ENCODE measurements at regions not wholly inside any gene's neighbourhood (a gene's known extent, or its start where the extent isn't known, plus 50 kb on each side); places are given as distances from the start of the nearest gene placed in this dataset.
A peak's percentile ranks its signal among the peaks of the same experiment; 100 is the strongest.
"Not testable (repeated sequence)": the region's sequence is repeated elsewhere in the genome, so short reads cannot be mapped to it uniquely, and the experiment has no call there.

GRCh38 chr6:115617031-115617430 is 443.7 kb downstream of the FRK start:
- no peak for DNase-seq

DNA sequence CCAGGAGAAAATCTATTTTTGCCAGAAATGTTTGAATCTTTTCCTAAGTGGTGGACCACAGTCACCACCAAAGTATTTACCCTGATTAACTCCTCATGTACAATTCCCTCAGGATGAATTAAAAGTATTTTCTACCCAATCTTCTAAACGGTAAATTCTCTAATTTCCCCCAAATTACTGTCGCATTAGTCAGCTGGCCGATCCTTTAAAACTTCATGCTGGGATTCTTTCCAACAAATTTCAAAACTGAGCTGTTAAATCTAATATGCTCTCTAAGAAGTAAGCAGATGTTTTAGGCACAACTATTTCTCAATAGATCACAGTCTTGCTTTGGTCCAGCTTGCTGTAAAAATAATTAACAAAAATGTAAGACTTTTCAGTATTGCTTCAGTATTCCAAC is 447.2 kb downstream of the FRK start:
- DNase-seq = no peak

DNA sequence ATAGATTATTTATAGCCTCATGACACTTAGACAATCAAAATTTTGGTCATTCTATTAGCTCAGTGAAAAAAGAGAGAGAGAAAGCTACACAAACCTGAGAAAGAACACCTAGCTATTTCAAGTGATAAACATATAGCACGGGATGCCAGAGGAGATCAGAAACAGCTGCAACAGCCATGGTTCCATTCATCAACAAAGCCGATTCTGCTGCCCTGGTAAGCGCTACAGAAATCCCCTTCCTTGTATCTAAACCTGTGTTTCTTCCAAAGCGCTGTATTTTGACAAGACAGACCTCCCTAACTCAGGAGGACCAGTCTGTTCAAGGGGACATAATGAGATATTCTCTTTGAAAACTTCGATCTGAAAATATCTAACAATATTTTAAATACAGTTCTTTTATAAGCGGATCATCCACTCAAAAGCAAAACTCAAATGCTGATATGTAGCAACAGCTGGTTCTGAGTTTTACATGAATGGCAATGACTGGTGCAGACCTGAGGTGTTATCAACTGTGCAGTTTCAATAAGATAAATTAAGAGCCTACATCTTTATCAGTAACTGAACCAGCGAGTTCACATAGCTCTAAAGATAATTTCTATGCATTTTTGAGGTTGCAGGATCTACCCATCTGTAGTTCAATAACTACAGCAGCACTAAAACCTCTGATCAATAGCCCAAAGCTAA is 447.8 kb downstream of the FRK start:
- no peak for DNase-seq

DNA sequence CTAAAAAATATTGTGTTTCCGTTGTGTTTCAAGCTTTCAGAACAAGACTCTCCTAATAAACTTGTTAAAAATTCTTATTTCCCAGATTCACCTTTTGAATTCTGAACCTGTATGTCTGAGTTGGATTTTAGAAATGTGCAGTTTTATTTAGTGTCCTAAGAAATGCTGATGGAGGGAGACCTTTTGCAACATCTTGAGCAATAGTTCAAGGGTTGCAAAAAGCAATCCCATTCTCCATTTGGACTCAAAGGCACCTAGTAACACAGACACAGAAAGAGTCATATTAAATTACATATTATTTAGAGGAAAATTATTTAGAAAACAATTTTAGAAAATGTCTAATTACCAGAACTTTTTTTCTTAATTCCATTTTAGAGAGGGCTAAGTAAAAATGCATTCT is 448.5 kb downstream of the FRK start:
- no peak for DNase-seq

GRCh38 chr6:115610696-115611095 is 450.0 kb downstream of the FRK start:
- DNase-seq = no peak

- no peak for DNase-seq
Observed at GRCh38 chr6:115609111-115609510, 451.6 kb downstream of the FRK start.

GRCh38 chr6:115602466-115602865 is 458.2 kb downstream of the FRK start:
- DNase-seq = no peak

DNA sequence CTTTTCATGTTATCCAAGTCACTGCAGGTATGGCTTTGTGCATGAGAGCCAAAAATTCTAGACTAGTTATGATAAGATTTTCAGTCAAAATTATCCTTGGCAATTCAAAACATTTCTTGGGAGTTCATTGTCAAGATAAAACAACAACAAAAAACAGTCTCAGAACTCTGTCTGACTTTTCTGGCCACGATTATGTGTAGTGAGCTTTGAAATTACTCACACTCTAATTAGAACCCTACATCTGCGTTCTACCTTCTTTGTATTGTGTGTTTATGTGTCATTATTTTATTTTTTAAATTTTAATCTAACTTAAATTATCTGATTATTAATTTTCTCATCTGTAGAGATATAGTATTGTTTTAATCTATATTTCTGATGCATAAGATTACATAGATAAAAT is 459.2 kb downstream of the FRK start:
- no peak for DNase-seq

GRCh38 chr6:115601064-115601463 is 459.6 kb downstream of the FRK start:
- no peak for DNase-seq

GRCh38 chr6:115594891-115595290 is 465.8 kb downstream of the FRK start:
- no peak for DNase-seq

- DNase-seq = no peak
Observed at GRCh38 chr6:115592025-115592424, 468.7 kb downstream of the FRK start.

GRCh38 chr6:115589072-115589471 is 471.6 kb downstream of the FRK start:
- not testable (repeated sequence) for DNase-seq

- no peak for DNase-seq
Observed at GRCh38 chr6:115583290-115583689, 477.4 kb downstream of the FRK start.

DNA sequence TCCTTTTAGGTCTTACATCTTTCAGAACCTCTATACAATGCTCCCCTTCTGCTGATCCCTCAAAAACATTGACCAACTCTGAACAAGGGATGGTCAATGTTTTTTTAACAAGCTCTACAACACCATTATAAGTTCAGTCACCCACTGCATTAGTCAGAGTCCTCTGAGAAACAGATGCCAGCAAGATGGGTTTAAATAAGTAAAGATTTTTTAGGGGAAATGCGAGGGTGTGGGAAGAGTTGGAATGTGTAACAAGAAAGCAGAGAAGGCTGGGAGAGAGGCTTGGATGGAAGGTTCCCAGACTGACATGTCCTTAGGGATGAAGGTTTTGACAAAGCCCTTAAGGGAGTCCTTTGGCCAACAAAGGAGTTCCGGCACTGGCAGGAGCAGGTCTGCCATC is 478.3 kb downstream of the FRK start:
- no peak for DNase-seq

GRCh38 chr6:115579565-115579964 is 481.1 kb downstream of the FRK start:
- not testable (repeated sequence) for DNase-seq

DNA sequence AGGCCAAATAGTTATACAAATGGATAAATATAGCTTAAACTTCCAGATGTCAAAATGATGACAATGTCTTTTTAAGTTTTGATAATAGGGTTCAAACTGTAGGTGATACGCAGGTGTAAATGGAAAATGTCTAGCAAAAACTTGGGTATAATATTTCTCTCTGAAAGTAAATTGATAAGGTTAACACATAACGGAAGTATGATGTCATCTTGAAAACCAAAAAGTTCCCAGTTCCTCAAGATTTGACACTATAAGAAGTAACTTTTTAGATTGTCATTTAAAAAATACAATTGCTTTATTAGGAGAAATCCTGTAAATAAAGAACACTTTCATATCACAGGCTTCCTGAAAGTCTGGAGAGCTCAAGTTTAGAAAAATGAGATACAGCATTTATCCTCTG is 483.4 kb downstream of the FRK start:
- DNase-seq = no peak

DNA sequence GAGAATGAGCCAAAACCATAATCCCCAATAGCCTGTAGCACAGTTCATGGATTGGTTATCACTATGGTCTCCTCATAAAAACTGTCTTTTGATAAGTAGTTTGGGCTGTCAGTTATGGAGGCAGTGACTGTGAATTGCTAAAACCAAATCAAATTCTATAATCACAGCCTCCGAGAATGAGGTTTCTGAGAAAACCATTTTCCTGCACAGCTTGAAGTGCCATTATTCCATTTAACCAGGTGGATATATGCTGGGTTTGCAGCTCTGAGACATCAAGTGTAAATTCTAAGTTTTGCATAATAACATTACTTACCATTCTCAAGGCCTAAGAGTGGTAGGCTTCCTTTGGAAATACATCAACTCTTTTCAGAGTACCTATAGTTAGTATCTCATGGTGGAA is 485.4 kb downstream of the FRK start:
- no peak for DNase-seq

- DNase-seq = no peak
Observed at GRCh38 chr6:115573861-115574260, 486.8 kb downstream of the FRK start.

DNA sequence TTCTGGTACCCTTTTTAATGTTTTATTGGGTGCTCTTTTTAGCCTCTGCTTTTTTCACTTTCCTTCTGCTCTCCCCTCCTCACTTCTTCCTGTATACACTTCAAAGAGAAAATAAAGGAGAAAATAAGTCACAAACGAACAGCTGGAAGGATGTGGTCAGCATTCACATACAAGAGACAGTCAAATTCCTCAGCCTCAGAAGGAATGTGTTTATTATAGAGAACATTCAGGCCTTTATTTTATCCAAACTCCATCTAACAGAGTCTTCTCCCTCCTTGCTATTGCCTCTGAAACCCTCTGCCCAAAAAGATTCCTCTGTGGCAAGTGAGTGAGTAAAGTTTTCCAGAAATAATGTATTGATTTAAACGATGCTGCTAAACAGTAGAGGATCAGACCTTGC is 490.4 kb downstream of the FRK start:
- no peak for DNase-seq

DNA sequence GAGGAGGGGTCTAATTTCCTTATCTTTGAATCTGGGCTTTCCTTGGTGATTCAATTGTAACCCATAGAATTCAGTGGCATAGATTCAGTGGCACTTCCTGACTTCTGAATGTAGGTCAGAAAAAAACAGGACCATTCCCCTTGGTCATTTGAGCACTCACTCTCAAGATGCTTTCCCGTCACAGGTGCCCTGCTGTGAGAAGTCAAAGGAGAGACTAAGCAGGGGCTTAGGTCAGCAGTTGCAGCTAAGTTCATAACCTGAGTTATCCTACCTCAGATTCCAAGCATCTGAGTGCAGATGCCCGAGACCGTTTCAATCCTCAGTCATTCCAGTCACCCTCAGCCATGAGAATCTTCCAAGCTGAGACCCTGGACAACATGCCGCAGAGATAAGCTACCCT is 506.6 kb downstream of the FRK start:
- no peak for DNase-seq

- DNase-seq = peak; percentile 46
Observed at GRCh38 chr6:115551527-115551926, 509.2 kb downstream of the FRK start.

GRCh38 chr6:115545672-115545986 is 515.1 kb downstream of the FRK start:
- DNase-seq = no peak

DNA sequence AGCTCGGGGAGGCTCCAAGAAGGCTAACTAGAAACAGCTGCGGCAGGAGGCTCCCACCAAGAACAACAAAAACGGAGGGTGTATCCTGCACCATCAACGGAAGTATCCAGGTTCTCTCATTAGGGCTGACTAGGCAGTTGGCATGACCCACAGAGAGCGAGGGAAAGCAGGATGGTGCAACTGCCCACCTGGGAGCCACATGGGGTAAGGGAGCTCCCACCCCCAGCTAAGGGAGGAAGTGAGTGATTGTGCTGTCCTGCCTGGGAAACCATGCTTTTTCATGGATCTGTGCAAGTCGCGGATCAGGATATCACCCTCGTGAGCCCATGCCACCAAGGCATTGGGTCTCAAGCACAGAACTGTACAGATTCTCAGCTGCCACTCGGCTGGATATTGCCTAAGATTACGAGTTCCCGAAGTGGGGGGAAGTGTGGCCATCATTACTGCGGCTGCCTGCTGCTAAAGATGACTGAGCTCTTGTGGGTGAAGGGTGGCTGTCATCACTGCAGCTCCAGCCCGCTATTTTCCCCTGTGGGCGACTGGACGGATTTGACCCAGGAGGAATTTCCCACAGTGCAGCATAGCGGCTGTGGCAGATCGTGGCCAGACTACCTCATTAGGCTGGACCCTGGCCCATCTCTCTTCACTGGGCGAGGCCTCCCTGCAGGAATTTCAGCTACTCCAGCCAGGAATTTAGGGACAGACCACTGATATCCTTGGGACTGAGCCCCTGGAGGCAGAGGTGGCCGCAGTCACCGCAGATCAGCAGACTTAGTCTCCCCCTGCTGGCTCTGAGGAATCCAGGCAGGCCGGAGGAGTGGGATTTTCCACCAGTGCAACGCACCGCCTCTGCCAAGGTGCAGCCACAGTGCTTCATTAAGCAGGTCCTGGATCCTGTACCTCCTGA is 515.7 kb downstream of the FRK start:
- DNase-seq = no peak

DNA sequence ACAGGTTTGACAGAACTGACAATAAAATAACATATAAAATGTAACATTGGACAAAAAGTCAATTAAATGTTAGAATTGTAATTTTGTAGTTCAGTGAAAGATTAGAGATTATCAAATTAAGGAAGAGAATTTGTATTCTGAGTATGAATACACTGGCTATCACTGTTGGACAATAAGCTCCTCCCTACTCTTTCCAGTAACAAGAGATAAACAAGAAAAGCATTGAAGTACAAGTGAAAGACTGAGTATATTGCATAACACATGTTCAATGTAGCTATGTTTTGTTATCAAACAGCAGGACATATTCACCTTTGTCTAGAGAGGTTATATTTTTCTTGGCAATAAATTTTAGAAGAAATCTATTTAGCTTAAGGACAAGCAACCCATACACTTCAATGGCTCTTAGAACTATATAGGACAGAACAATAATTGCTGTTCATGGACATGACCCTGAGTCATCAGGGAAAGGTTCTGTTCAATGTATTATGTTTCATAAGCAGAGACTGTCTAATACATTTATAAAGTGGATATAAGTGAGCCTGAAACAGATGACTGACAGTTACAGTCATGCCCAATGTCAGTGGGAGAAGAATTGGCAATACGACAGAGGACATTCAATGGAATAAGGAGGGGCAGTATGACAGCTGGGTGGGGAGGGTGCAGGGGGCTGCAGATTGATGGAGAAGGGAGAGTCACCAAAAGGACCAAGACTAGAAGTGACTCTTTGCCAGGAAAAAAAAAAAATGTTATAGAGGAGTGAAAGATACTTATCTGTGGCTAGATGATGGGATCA is 520.4 kb downstream of the FRK start:
- no peak for DNase-seq

Data from COR-L47 (cell line).